K562 (cell line): ENCODE measurements at regions not wholly inside any gene's neighbourhood (a gene's known extent, or its start where the extent isn't known, plus 50 kb on each side); places are given as distances from the start of the nearest gene placed in this dataset.

ENCODE experiments used
- ATAC-seq: fragments of 200-7000 bp; cut with Tn5 transposase; 3 replicates; pipeline ENCODE4 v1.9.1; 2020; ENCODE audit warnings: moderate library complexity
- BruUV-seq: library from RNA; stranded (reverse); fragments of 400-500 nt; replicated peaks from 2 replicates; lab custom pipeline; 2021; lab: Mats Ljungman, UMichigan
- CTCF ChIA-PET: fragments of 300-600 bp; formaldehyde crosslinking; extraction: SDS; loops from one replicate; lab custom pipeline; 2021; ENCODE audit warnings: low intra/inter-chr PET ratio; lab: Yijun Ruan, JAX
- POLR2A ChIA-PET: fragments of 300-600, 350-650 bp; sonication (Branson Sonifier 250); formaldehyde crosslinking; extraction: SDS; loops from one replicate; lab custom pipeline; 2021; ENCODE audit warnings: antibody characterized with exemption, inconsistent platforms; lab: Yijun Ruan, JAX
- DNase-seq, 4 experiments: peaks; one replicate each; pipeline versions ENCODE4 v3.0.0 to v3.0.0-alpha.2; 2011 to 2018; ENCODE audit warnings: low spot score in 3 of 4, mixed read lengths in 3 of 4; ENCODE audit errors: extremely low read depth in 1 of 4
- FAIRE-seq: peaks from 2 replicates; lab custom pipeline; 2011; peaks lifted over from hg19 to GRCh38; lab: Jason Lieb, UNC
- H2AFZ ChIP-seq: 2 replicates; pipeline ENCODE4 v1.6.0; 2011; ENCODE audit warnings: low read depth, low read length, control low read depth, inconsistent platforms
- H3K27ac ChIP-seq: fragments of 200-600 bp; 3 replicates; pipeline ENCODE4 v1.8.0; 2011; ENCODE audit warnings: low read depth, mild to moderate bottlenecking, control low read depth, inconsistent platforms, low read length, moderate library complexity, mixed read lengths; ENCODE audit errors: extremely low read depth
- H3K27me3 ChIP-seq, 2 experiments: fragments of 300-600 bp in 1 of 2; 2 replicates in 1 of 2; 3 replicates in 1 of 2; pipeline versions ENCODE4 v1.6.0 to v1.8.0; 2011; ENCODE audit warnings: inconsistent platforms in 2 of 2, low read length in 2 of 2, mild to moderate bottlenecking in 1 of 2, mixed read lengths in 1 of 2, moderate library complexity in 1 of 2; ENCODE audit not compliant: control insufficient read depth in 2 of 2, insufficient read depth in 2 of 2
- H3K36me3 ChIP-seq: fragments of 300-600 bp; 3 replicates; pipeline ENCODE4 v1.8.0; 2011; ENCODE audit warnings: mild to moderate bottlenecking, low read length, inconsistent platforms; ENCODE audit not compliant: control insufficient read depth, insufficient read depth
- H3K4me1 ChIP-seq, 2 experiments: fragments of 200-600 bp in 1 of 2; replicated peaks in 1 of 2; 2 replicates in 1 of 2; 3 replicates in 1 of 2; pipeline versions ENCODE4 v1.5.1 to v1.8.0; 2011; ENCODE audit warnings: inconsistent platforms in 2 of 2, low read length in 2 of 2, mild to moderate bottlenecking in 1 of 2, mixed read lengths in 1 of 2, moderate library complexity in 1 of 2; ENCODE audit not compliant: control insufficient read depth in 2 of 2, insufficient read depth in 2 of 2
- H3K4me2 ChIP-seq: 2 replicates; pipeline ENCODE4 v1.6.1; 2011; ENCODE audit warnings: low read length, control low read depth, inconsistent platforms, mixed read lengths; ENCODE audit not compliant: insufficient read depth
- H3K4me3 ChIP-seq: fragments of 200-600 bp; sonication (generic), shearing (Covaris generic); 2 replicates; pipeline ENCODE4 v1.5.1; 2016; ENCODE audit warnings: control low read depth, inconsistent platforms
- H3K79me2 ChIP-seq: fragments of 200-600 bp; 3 replicates; pipeline ENCODE4 v1.8.0; 2011; ENCODE audit warnings: low read length, inconsistent platforms; ENCODE audit not compliant: control insufficient read depth, insufficient read depth
- H3K9ac ChIP-seq, 2 experiments: 2 replicates each; pipeline versions ENCODE4 v1.6.0 to v1.6.1; 2011; ENCODE audit warnings: low read depth in 2 of 2, low read length in 2 of 2, control low read depth in 1 of 2, inconsistent platforms in 1 of 2, mild to moderate bottlenecking in 1 of 2, mixed read lengths in 1 of 2; ENCODE audit not compliant: insufficient read depth in 1 of 2
- H3K9me1 ChIP-seq: one replicate; pipeline ENCODE4 v1.6.0; 2011; ENCODE audit warnings: inconsistent platforms, mild to moderate bottlenecking, low read length, moderate library complexity; ENCODE audit not compliant: control insufficient read depth, insufficient read depth
- H3K9me3 ChIP-seq: replicated peaks from 2 replicates; pipeline ENCODE4 v1.5.1; 2011; ENCODE audit warnings: low read depth, low read length, inconsistent platforms; ENCODE audit not compliant: control insufficient read depth, insufficient read depth
- H4K20me1 ChIP-seq: replicated peaks from 2 replicates; pipeline ENCODE4 v1.6.1; 2011; ENCODE audit warnings: low read length, inconsistent platforms, mixed read lengths; ENCODE audit not compliant: control insufficient read depth, insufficient read depth
- CEBPZ ChIP-seq: fragments of 150-350 bp; IDR thresholded peaks from 2 replicates; pipeline ENCODE4 v1.6.1; 2014; ENCODE audit warnings: low read depth, mild to moderate bottlenecking, low read length, borderline replicate concordance
- FUS ChIP-seq: fragments of 200-400 bp; formaldehyde crosslinking; optimal IDR thresholded peaks from 2 replicates; pipeline ENCODE3; 2017; ENCODE audit warnings: low read depth, low read length
- ZNF512 ChIP-seq: IDR thresholded peaks from 2 replicates; pipeline ENCODE4 v1.6.1; 2016; ENCODE audit warnings: missing genetic modification characterization, missing compliant biosample characterization
- WGBS: fragments of 100-300 bp; shearing (Covaris generic); methylation state at CpG from one replicate; pipeline ENCODE4 v1.1.6; 2016; ENCODE audit warnings: low coverage, mixed read lengths; ENCODE audit not compliant: insufficient coverage; ENCODE audit errors: missing lambda C conversion rate; 5-methylcytosine and 5-hydroxymethylcytosine counted together
- in situ Hi-C: fragments of 300-500 bp; cut with MboI; formaldehyde crosslinking; loops from 4 replicates; pipeline ENCODE4 v1.15.0; 2018; ENCODE audit warnings: inconsistent platforms, mixed read lengths
- intact Hi-C: fragments of 100-400 bp; cut with micrococcal nuclease; formaldehyde crosslinking; loops from 2 replicates; pipeline ENCODE4 v1.14.2; 2022

GRCh38 chr4:62618042-62618441 lies 1417.9 kb downstream of the ADGRL3 start (continued):
- TF ChIP-seq CEBPZ, result no peak

DNA sequence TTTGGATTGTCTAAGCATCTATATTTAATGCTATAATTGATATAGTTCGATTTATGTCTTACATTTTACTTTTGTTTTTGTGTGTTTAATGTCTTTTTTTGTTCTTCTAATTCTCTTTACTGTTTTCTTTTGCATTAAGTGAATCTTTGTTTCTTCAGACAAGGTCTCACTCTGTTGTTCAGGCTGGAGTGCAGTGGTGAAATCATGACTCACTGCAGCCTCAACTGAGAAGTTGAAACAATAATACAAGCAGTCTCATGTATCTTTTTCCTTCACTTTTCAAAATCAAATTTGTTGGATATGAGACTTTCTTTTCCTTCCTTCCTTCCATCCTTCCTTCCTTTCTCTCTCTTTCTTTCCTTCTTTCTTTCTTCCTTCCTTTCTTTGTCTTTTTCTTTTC lies 1401.6 kb downstream of the ADGRL3 start:
- 0% methylated on average over 1 of the region's 1 CpG for WGBS
- no peak overlapping the region for H2AFZ ChIP-seq
- CTCF ChIA-PET, result no interaction called here
- no peaks in the 10 kb centered on the region for H3K9me3 ChIP-seq
- H3K9ac ChIP-seq, result no peak overlapping the region
- no peaks in the 10 kb centered on the region for H3K36me3 ChIP-seq
- H3K4me2 ChIP-seq, result no peak overlapping the region
- in situ Hi-C loops (no loop called here), intact Hi-C loops (no loop called here)
- H3K79me2 ChIP-seq, result no peaks in the 10 kb centered on the region
- POLR2A ChIA-PET, result no interaction called here
- no peak for FAIRE-seq
- no peak overlapping the region for H3K4me3 ChIP-seq
- H4K20me1 ChIP-seq, result no peaks in the 10 kb centered on the region
- no TSS peak for BruUV-seq
- no peak for DNase-seq
- no peaks in the 10 kb centered on the region for H3K27me3 ChIP-seq
- ATAC-seq, result no peak
- H3K9me1 ChIP-seq, result no peaks in the 10 kb centered on the region
- H3K4me1 ChIP-seq, result no peaks in the 10 kb centered on the region
- TF ChIP-seq ZNF512 (tag) (0 out of 2 replicates have a peak, but pooled peaks have one; percentile 25), FUS (no peak)
- H3K27ac ChIP-seq, result no peak overlapping the region
